ENCODE measurements at regions not wholly inside any gene's neighbourhood (a gene's known extent, or its start where the extent isn't known, plus 50 kb on each side); places are given as distances from the start of the nearest gene placed in this dataset.
"Not testable (repeated sequence)": the region's sequence is repeated elsewhere in the genome, so short reads cannot be mapped to it uniquely, and the experiment has no call there.

DNA sequence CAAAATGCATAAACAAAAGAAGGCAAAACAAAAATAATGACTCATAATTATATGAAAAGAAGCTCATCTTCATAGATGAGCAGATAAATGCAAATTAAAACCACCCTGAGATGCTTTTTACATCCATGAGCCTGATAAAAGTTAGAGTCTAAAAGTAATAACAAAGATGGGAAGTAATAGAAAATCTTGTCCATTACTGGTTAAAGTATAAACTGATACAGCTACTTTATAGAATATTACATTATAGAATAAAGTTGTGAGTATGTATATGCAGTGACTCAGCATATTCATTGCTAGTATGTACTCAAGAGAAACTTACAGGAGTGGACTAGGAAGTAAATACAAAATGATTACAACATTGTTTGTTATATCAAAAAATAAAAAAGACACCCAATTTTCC lies 333.0 kb downstream of the OR4F29 start:
- not testable (repeated sequence) for H3K27ac ChIP-seq (ENCODE audit: insufficient read depth, low read length); H4K20me1 ChIP-seq (ENCODE audit: control insufficient read depth, extremely low read depth, insufficient read depth, low read length); H3K9ac ChIP-seq (ENCODE audit: insufficient read depth, low read length); H3K36me3 ChIP-seq (ENCODE audit: control insufficient read depth, insufficient read depth, low read length); H3K4me1 ChIP-seq (ENCODE audit: control insufficient read depth, extremely low read depth, insufficient read depth, low read length); H3K9me3 ChIP-seq (ENCODE audit: control insufficient read depth, insufficient read depth, low read depth, low read length); DNase-seq (ENCODE audit: low read depth in 2 of 2); H3K4me2 ChIP-seq (ENCODE audit: extremely low read depth, insufficient read depth, low read length); H3K79me2 ChIP-seq (ENCODE audit: control insufficient read depth, insufficient read depth, low read length); H3K4me3 ChIP-seq (replicated peaks in 1 of 4; ENCODE audit: control extremely low read depth in 1 of 4, insufficient read depth in 1 of 4, low read depth in 3 of 4, low read length in 4 of 4); H3K27me3 ChIP-seq (ENCODE audit: control insufficient read depth, insufficient read depth, low read length); H2AFZ ChIP-seq (ENCODE audit: low read length)

DNA sequence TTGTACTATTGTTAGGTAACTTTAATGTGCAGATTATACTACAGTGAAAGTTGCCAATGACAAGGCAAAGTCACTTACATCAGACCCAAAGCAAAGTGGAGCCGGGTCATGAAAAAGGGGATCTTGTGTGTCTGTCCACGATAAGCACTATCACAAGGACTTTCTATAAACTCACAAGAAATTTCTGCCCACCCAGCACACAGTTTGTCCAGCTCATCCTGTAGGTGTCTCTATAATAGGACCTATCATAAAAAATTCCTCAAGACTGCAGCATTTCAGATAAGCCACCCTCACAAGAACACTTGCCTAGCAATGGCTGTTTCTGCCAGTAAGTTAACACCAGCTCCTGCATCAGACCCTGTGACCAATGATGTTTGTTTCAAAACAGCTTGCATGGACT lies 335.9 kb downstream of the OR4F29 start:
- H3K4me3 ChIP-seq (replicated peaks in 1 of 4; ENCODE audit: control extremely low read depth in 1 of 4, insufficient read depth in 1 of 4, low read depth in 3 of 4, low read length in 4 of 4); H3K9ac ChIP-seq (ENCODE audit: insufficient read depth, low read length); H4K20me1 ChIP-seq (ENCODE audit: control insufficient read depth, extremely low read depth, insufficient read depth, low read length); H3K4me2 ChIP-seq (ENCODE audit: extremely low read depth, insufficient read depth, low read length); H3K9me3 ChIP-seq (ENCODE audit: control insufficient read depth, insufficient read depth, low read depth, low read length); H3K27ac ChIP-seq (ENCODE audit: insufficient read depth, low read length); H3K4me1 ChIP-seq (ENCODE audit: control insufficient read depth, extremely low read depth, insufficient read depth, low read length); DNase-seq (ENCODE audit: low read depth in 2 of 2); H3K27me3 ChIP-seq (ENCODE audit: control insufficient read depth, insufficient read depth, low read length); H2AFZ ChIP-seq (ENCODE audit: low read length); H3K36me3 ChIP-seq (ENCODE audit: control insufficient read depth, insufficient read depth, low read length); H3K79me2 ChIP-seq (ENCODE audit: control insufficient read depth, insufficient read depth, low read length): not testable (repeated sequence)

DNA sequence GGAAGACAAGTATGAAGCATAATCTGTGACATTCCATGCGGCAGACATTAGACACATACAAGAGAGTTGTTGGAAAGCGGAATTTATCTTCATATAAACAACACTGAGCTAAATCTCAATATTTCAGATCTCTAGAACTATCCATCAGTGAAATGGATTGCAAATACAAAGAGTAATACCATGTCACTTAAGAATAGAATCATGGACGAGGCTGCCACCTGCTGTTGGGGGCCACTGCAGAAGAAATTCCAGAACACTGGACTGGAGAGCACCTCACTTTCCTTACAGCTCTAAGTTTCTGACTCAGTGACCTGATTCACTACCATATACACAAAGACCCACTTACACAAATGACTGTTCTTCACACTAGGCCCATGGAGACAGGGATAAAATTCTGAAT lies 346.7 kb downstream of the OR4F29 start:
- not testable (repeated sequence) for H3K4me2 ChIP-seq (ENCODE audit: extremely low read depth, insufficient read depth, low read length); H3K79me2 ChIP-seq (ENCODE audit: control insufficient read depth, insufficient read depth, low read length); H3K27me3 ChIP-seq (ENCODE audit: control insufficient read depth, insufficient read depth, low read length); H3K9ac ChIP-seq (ENCODE audit: insufficient read depth, low read length); H3K27ac ChIP-seq (ENCODE audit: insufficient read depth, low read length); H3K4me1 ChIP-seq (ENCODE audit: control insufficient read depth, extremely low read depth, insufficient read depth, low read length); DNase-seq (ENCODE audit: low read depth in 2 of 2); H4K20me1 ChIP-seq (ENCODE audit: control insufficient read depth, extremely low read depth, insufficient read depth, low read length); H3K36me3 ChIP-seq (ENCODE audit: control insufficient read depth, insufficient read depth, low read length); H3K4me3 ChIP-seq (replicated peaks in 1 of 4; ENCODE audit: control extremely low read depth in 1 of 4, insufficient read depth in 1 of 4, low read depth in 3 of 4, low read length in 4 of 4); H2AFZ ChIP-seq (ENCODE audit: low read length); H3K9me3 ChIP-seq (ENCODE audit: control insufficient read depth, insufficient read depth, low read depth, low read length)

DNA sequence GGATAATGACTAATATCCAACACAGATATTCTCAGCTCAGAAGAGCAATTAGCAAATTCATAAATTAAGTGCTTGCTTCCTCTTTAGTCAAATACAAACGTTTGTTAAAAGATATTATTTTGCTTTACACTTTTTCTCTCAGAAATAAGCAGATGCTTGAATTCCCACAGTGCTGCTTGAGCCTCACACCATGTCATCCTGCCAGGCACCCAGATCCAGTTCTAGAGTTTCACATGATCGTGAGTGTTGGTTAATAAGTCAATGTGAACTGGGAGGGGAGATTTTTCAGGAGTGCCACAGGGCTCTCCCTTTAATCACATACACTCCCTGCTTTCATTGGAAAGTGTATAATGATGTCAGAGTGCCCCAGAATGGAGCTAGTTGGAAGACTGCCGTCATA lies 352.0 kb downstream of the OR4F29 start:
- H3K9me3 ChIP-seq (ENCODE audit: control insufficient read depth, insufficient read depth, low read depth, low read length); H2AFZ ChIP-seq (ENCODE audit: low read length); H3K9ac ChIP-seq (ENCODE audit: insufficient read depth, low read length); H3K36me3 ChIP-seq (ENCODE audit: control insufficient read depth, insufficient read depth, low read length); H3K4me2 ChIP-seq (ENCODE audit: extremely low read depth, insufficient read depth, low read length); H3K4me3 ChIP-seq (replicated peaks in 1 of 4; ENCODE audit: control extremely low read depth in 1 of 4, insufficient read depth in 1 of 4, low read depth in 3 of 4, low read length in 4 of 4); H3K27me3 ChIP-seq (ENCODE audit: control insufficient read depth, insufficient read depth, low read length); H4K20me1 ChIP-seq (ENCODE audit: control insufficient read depth, extremely low read depth, insufficient read depth, low read length); DNase-seq (ENCODE audit: low read depth in 2 of 2); H3K27ac ChIP-seq (ENCODE audit: insufficient read depth, low read length); H3K4me1 ChIP-seq (ENCODE audit: control insufficient read depth, extremely low read depth, insufficient read depth, low read length); H3K79me2 ChIP-seq (ENCODE audit: control insufficient read depth, insufficient read depth, low read length): not testable (repeated sequence)

DNA sequence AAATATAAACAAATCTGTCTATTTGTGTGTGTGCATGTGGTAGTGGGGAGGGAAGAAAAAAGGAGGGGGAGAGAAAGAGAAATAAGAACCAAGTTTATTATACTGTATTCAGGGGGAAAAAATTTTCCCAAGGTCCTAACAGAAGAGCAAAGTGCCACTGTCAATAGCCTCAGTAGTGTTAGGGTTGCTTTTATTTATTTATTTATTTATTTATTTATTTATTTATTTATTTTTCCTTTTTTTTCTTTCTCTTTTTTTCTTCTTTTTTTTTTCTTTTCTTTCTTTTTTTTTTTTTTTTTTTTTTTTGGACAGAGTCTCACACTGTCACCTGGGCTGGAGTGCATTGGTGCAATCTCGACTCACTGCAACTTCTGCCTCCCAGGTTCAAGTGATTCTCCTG lies 352.7 kb downstream of the OR4F29 start:
- H3K79me2 ChIP-seq (ENCODE audit: control insufficient read depth, insufficient read depth, low read length); H3K4me1 ChIP-seq (ENCODE audit: control insufficient read depth, extremely low read depth, insufficient read depth, low read length); H3K4me3 ChIP-seq (replicated peaks in 1 of 4; ENCODE audit: control extremely low read depth in 1 of 4, insufficient read depth in 1 of 4, low read depth in 3 of 4, low read length in 4 of 4); H3K27ac ChIP-seq (ENCODE audit: insufficient read depth, low read length); H3K9me3 ChIP-seq (ENCODE audit: control insufficient read depth, insufficient read depth, low read depth, low read length); H3K27me3 ChIP-seq (ENCODE audit: control insufficient read depth, insufficient read depth, low read length); H3K36me3 ChIP-seq (ENCODE audit: control insufficient read depth, insufficient read depth, low read length); DNase-seq (ENCODE audit: low read depth in 2 of 2); H3K9ac ChIP-seq (ENCODE audit: insufficient read depth, low read length); H2AFZ ChIP-seq (ENCODE audit: low read length); H4K20me1 ChIP-seq (ENCODE audit: control insufficient read depth, extremely low read depth, insufficient read depth, low read length); H3K4me2 ChIP-seq (ENCODE audit: extremely low read depth, insufficient read depth, low read length): not testable (repeated sequence)

DNA sequence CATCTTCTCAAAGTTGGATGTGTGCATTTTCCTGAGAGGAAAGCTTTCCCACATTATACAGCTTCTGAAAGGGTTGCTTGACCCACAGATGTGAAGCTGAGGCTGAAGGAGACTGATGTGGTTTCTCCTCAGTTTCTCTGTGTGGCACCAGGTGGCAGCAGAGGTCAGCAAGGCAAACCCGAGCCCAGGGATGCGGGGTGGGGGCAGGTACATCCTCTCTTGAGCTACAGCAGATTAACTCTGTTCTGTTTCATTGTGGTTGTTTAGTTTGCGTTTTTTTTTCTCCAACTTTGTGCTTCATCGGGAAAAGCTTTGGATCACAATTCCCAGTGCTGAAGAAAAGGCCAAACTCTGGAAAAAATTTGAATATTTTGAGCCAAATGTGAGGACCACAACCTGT lies 360.2 kb downstream of the OR4F29 start:
- H3K9ac ChIP-seq (ENCODE audit: insufficient read depth, low read length); H3K79me2 ChIP-seq (ENCODE audit: control insufficient read depth, insufficient read depth, low read length); H3K27me3 ChIP-seq (ENCODE audit: control insufficient read depth, insufficient read depth, low read length): not testable (repeated sequence)

DNA sequence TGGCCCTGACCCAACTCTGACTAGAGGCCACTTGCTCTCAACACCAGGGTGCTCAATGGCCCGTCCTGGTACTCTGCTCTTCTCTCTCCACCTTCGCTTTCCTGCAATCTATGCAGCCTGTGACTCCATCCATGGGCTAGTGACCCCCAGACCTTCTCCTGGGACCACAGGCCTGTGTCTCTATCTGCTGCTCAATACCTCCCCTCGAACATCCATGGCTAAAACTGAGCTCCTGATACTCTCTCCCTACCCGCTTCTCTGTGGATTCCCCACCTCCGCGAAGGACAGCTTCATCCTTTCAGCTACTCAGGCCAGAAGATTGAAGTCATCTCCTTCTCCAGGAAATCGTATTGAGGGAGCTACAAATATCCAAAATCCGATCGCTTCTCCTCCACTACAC lies 363.4 kb downstream of the OR4F29 start:
- not testable (repeated sequence) for H3K4me2 ChIP-seq (ENCODE audit: extremely low read depth, insufficient read depth, low read length); H3K36me3 ChIP-seq (ENCODE audit: control insufficient read depth, insufficient read depth, low read length); DNase-seq (ENCODE audit: low read depth in 2 of 2); H4K20me1 ChIP-seq (ENCODE audit: control insufficient read depth, extremely low read depth, insufficient read depth, low read length); H3K79me2 ChIP-seq (ENCODE audit: control insufficient read depth, insufficient read depth, low read length); H3K9me3 ChIP-seq (ENCODE audit: control insufficient read depth, insufficient read depth, low read depth, low read length); H3K4me1 ChIP-seq (ENCODE audit: control insufficient read depth, extremely low read depth, insufficient read depth, low read length); H3K27me3 ChIP-seq (ENCODE audit: control insufficient read depth, insufficient read depth, low read length); H3K27ac ChIP-seq (ENCODE audit: insufficient read depth, low read length); H3K4me3 ChIP-seq (replicated peaks in 1 of 4; ENCODE audit: control extremely low read depth in 1 of 4, insufficient read depth in 1 of 4, low read depth in 3 of 4, low read length in 4 of 4); H2AFZ ChIP-seq (ENCODE audit: low read length); H3K9ac ChIP-seq (ENCODE audit: insufficient read depth, low read length)

More for the DNA sequence above, 360.2 kb downstream of the OR4F29 start:
- not testable (repeated sequence) for H3K4me3 ChIP-seq (replicated peaks in 1 of 4; ENCODE audit: control extremely low read depth in 1 of 4, insufficient read depth in 1 of 4, low read depth in 3 of 4, low read length in 4 of 4); H4K20me1 ChIP-seq (ENCODE audit: control insufficient read depth, extremely low read depth, insufficient read depth, low read length); H2AFZ ChIP-seq (ENCODE audit: low read length); H3K27ac ChIP-seq (ENCODE audit: insufficient read depth, low read length); H3K4me1 ChIP-seq (ENCODE audit: control insufficient read depth, extremely low read depth, insufficient read depth, low read length); H3K36me3 ChIP-seq (ENCODE audit: control insufficient read depth, insufficient read depth, low read length); H3K9me3 ChIP-seq (ENCODE audit: control insufficient read depth, insufficient read depth, low read depth, low read length); DNase-seq (ENCODE audit: low read depth in 2 of 2); H3K4me2 ChIP-seq (ENCODE audit: extremely low read depth, insufficient read depth, low read length)
